RWPE2 (cell line): ENCODE measurements at regions not wholly inside any gene's neighbourhood (a gene's known extent, or its start where the extent isn't known, plus 50 kb on each side); places are given as distances from the start of the nearest gene placed in this dataset.
"Not testable (repeated sequence)": the region's sequence is repeated elsewhere in the genome, so short reads cannot be mapped to it uniquely, and the experiment has no call there.

ENCODE experiments used
- ATAC-seq: fragments of 200-7000 bp; cut with Tn5 transposase; 3 replicates; pipeline ENCODE4 v1.9.1; 2021; ENCODE audit warnings: low read depth
- DNase-seq: peaks from one replicate; pipeline ENCODE4 v3.0.0-alpha.2; 2020; ENCODE audit warnings: low spot score
- H3K27ac ChIP-seq: fragments of 450-650 bp; 2 replicates; pipeline ENCODE4 v1.5.1; 2017; ENCODE audit warnings: mild to moderate bottlenecking; ENCODE audit not compliant: poor library complexity, severe bottlenecking
- H3K27me3 ChIP-seq: fragments of 250-450 bp; sonication (Bioruptor Pico); 2 replicates; pipeline ENCODE4 v1.5.1; 2021; ENCODE audit warnings: mild to moderate bottlenecking, moderate library complexity; ENCODE audit not compliant: insufficient read depth, poor library complexity, severe bottlenecking
- H3K36me3 ChIP-seq: fragments of 250-450 bp; sonication (Bioruptor Pico); 2 replicates; pipeline ENCODE4 v1.5.1; 2020; ENCODE audit warnings: low read depth, mild to moderate bottlenecking, moderate library complexity
- H3K4me1 ChIP-seq: fragments of 250-450 bp; sonication (Bioruptor Pico); 2 replicates; pipeline ENCODE4 v1.5.1; 2021; ENCODE audit warnings: mild to moderate bottlenecking, moderate library complexity; ENCODE audit not compliant: insufficient read depth, poor library complexity, severe bottlenecking
- H3K4me3 ChIP-seq: fragments of 250-450 bp; sonication (Bioruptor Pico); 2 replicates; pipeline ENCODE4 v1.5.1; 2021; ENCODE audit warnings: mild to moderate bottlenecking, moderate library complexity; ENCODE audit not compliant: severe bottlenecking
- H3K9me3 ChIP-seq: fragments of 250-450 bp; sonication (Bioruptor Pico); 2 replicates; pipeline ENCODE4 v1.5.1; 2021; ENCODE audit warnings: mild to moderate bottlenecking, moderate library complexity; ENCODE audit not compliant: severe bottlenecking
- CTCF ChIP-seq: fragments of 450-650 bp; IDR thresholded peaks from one replicate; pipeline ENCODE4 v1.5.1; 2017; ENCODE audit warnings: mild to moderate bottlenecking, moderate library complexity; ENCODE audit not compliant: poor library complexity, severe bottlenecking

GRCh38 chr7:63291758-63292157 lies 706.9 kb upstream of the ZNF722 start:
- DNase-seq, H3K9me3 ChIP-seq, ATAC-seq, H3K27ac ChIP-seq, H3K4me1 ChIP-seq, H3K27me3 ChIP-seq, H3K36me3 ChIP-seq, H3K4me3 ChIP-seq: not testable (repeated sequence)

- ATAC-seq, H3K27me3 ChIP-seq, H3K4me3 ChIP-seq, H3K27ac ChIP-seq, H3K9me3 ChIP-seq, H3K36me3 ChIP-seq, H3K4me1 ChIP-seq: not testable (repeated sequence)
- DNase-seq = peak; percentile 37
Observed at GRCh38 chr7:63317595-63317994, 681.1 kb upstream of the ZNF722 start.

- H3K36me3 ChIP-seq, H3K27me3 ChIP-seq, ATAC-seq, H3K27ac ChIP-seq, H3K4me1 ChIP-seq, H3K4me3 ChIP-seq, H3K9me3 ChIP-seq: not testable (repeated sequence)
- DNase-seq = peak; percentile 30
Observed at GRCh38 chr7:63348755-63349408, 649.8 kb upstream of the ZNF722 start.

- DNase-seq (no peak), ATAC-seq (no peak)
- no peak overlapping the region for H3K4me3 ChIP-seq
- no peak for TF ChIP-seq CTCF
- no peaks in the 10 kb centered on the region for H3K27me3 ChIP-seq
- no peak overlapping the region for H3K27ac ChIP-seq
- H3K36me3 ChIP-seq = no peaks in the 10 kb centered on the region
- no peaks in the 10 kb centered on the region for H3K4me1 ChIP-seq
- peaks cover 10% of the 10 kb centered on the region for H3K9me3 ChIP-seq
Observed at GRCh38 chr7:63376873-63377272, 621.8 kb upstream of the ZNF722 start.

- H3K4me3 ChIP-seq, H3K36me3 ChIP-seq, H3K27me3 ChIP-seq, H3K9me3 ChIP-seq, DNase-seq, H3K27ac ChIP-seq, ATAC-seq, H3K4me1 ChIP-seq: not testable (repeated sequence)
Observed at GRCh38 chr7:63394139-63394538, 604.5 kb upstream of the ZNF722 start.

- H3K9me3 ChIP-seq, H3K4me3 ChIP-seq, H3K36me3 ChIP-seq, H3K27ac ChIP-seq, H3K27me3 ChIP-seq, H3K4me1 ChIP-seq, ATAC-seq: not testable (repeated sequence)
- peak; percentile 0 for DNase-seq
Observed at GRCh38 chr7:63407881-63408280, 590.8 kb upstream of the ZNF722 start.
